Endothelial cell of umbilical vein (primary cell): ENCODE measurements at regions not wholly inside any gene's neighbourhood (a gene's known extent, or its start where the extent isn't known, plus 50 kb on each side); places are given as distances from the start of the nearest gene placed in this dataset.

Source experiments
- BruUV-seq: library from RNA; stranded (reverse); fragments of 400-500 nt; replicated peaks from 2 replicates; lab custom pipeline; 2021; lab: Mats Ljungman, UMichigan
- CTCF ChIA-PET: fragments of 300-600, 350-600 bp; sonication (Branson Sonifier 250); formaldehyde crosslinking; loops from one replicate; lab custom pipeline; 2021; ENCODE audit warnings: antibody characterized with exemption, inconsistent platforms; lab: Charles Lee
- POLR2A ChIA-PET: fragments of 300-600, 350-600 bp; sonication (Branson Sonifier 250); formaldehyde crosslinking; loops from one replicate; lab custom pipeline; 2021; ENCODE audit warnings: antibody characterized with exemption, inconsistent platforms; lab: Charles Lee
- DNase-seq: peaks from one replicate; pipeline ENCODE4 v3.0.0-alpha.2; 2011; ENCODE audit warnings: low read depth, low spot score
- FAIRE-seq: peaks from 2 replicates; lab custom pipeline; 2011; peaks lifted over from hg19 to GRCh38; lab: Jason Lieb, UNC
- H2AFZ ChIP-seq: 2 replicates; pipeline ENCODE4 v1.6.0; 2012; ENCODE audit warnings: low read depth, low read length, control low read depth, inconsistent platforms
- H3K27ac ChIP-seq: 2 replicates; pipeline ENCODE4 v1.5.1; 2011; ENCODE audit warnings: low read depth, mild to moderate bottlenecking, control low read depth, low read length, moderate library complexity; ENCODE audit not compliant: insufficient read depth
- H3K27me3 ChIP-seq, 2 experiments: 2 replicates each; pipeline versions ENCODE4 v1.6.0 to v1.6.1; 2011; ENCODE audit warnings: low read length in 2 of 2, mixed read lengths in 1 of 2; ENCODE audit not compliant: control insufficient read depth in 2 of 2, insufficient read depth in 2 of 2
- H3K36me3 ChIP-seq, 2 experiments: 2 replicates in 1 of 2; 3 replicates in 1 of 2; pipeline ENCODE4 v1.5.1; 2011; ENCODE audit warnings: low read length in 2 of 2, mild to moderate bottlenecking in 1 of 2, moderate library complexity in 1 of 2; ENCODE audit not compliant: control insufficient read depth in 2 of 2, insufficient read depth in 2 of 2; ENCODE audit errors: extremely low read depth in 1 of 2
- H3K4me1 ChIP-seq: 3 replicates; pipeline ENCODE4 v1.5.1; 2011; ENCODE audit warnings: mild to moderate bottlenecking, low read length; ENCODE audit not compliant: control insufficient read depth, insufficient read depth; ENCODE audit errors: extremely low read depth
- H3K4me2 ChIP-seq: 2 replicates; pipeline ENCODE4 v1.6.1; 2011; ENCODE audit warnings: low read length, control low read depth, mixed read lengths; ENCODE audit not compliant: insufficient read depth
- H3K4me3 ChIP-seq, 3 experiments: fragments of 200-600 bp in 1 of 3; sonication (generic), shearing (Covaris generic) in 1 of 3; replicated peaks in 1 of 3; 2 replicates each; pipeline ENCODE4 v1.5.1; 2011 to 2016; ENCODE audit warnings: control low read depth in 3 of 3, low read length in 3 of 3, mild to moderate bottlenecking in 2 of 3, inconsistent platforms in 1 of 3, low read depth in 1 of 3, moderate library complexity in 1 of 3; ENCODE audit not compliant: insufficient read depth in 1 of 3
- H3K79me2 ChIP-seq: 2 replicates; pipeline ENCODE4 v1.6.0; 2012; ENCODE audit warnings: low read length, inconsistent platforms; ENCODE audit not compliant: control insufficient read depth, insufficient read depth
- H3K9ac ChIP-seq: replicated peaks from 2 replicates; pipeline ENCODE3; 2011; ENCODE audit warnings: low read length, control low read depth; ENCODE audit not compliant: insufficient read depth; ENCODE audit errors: extremely low read depth
- H3K9me1 ChIP-seq: replicated peaks from 3 replicates; pipeline ENCODE4 v1.6.0; 2011; ENCODE audit warnings: mild to moderate bottlenecking, low read length; ENCODE audit not compliant: control insufficient read depth, insufficient read depth; ENCODE audit errors: extremely low read depth
- H3K9me3 ChIP-seq: replicated peaks from 2 replicates; pipeline ENCODE4 v1.5.1; 2012; ENCODE audit warnings: low read length, inconsistent platforms; ENCODE audit not compliant: control insufficient read depth, insufficient read depth
- H4K20me1 ChIP-seq: replicated peaks from 2 replicates; pipeline ENCODE3; 2011; ENCODE audit warnings: mild to moderate bottlenecking, low read length; ENCODE audit not compliant: control insufficient read depth, insufficient read depth; ENCODE audit errors: extremely low read depth
- CTCF ChIP-seq, 2 donors: IDR thresholded peaks; 1 replicate in 1 of 2; 2 replicates in 1 of 2; pipeline ENCODE4 v1.5.1; 2011; ENCODE audit warnings: low read length in 2 of 2, mild to moderate bottlenecking in 2 of 2, moderate library complexity in 2 of 2, control low read depth in 1 of 2, inconsistent platforms in 1 of 2, low read depth in 1 of 2; ENCODE audit not compliant: insufficient read depth in 1 of 2; ENCODE audit errors: extremely low read depth in 1 of 2
- EZH2 ChIP-seq: IDR thresholded peaks from 2 replicates; pipeline ENCODE4 v1.6.1; 2012; ENCODE audit warnings: borderline replicate concordance, low read depth, mild to moderate bottlenecking, moderate library complexity, low read length, inconsistent platforms; ENCODE audit not compliant: severe bottlenecking
- FOS ChIP-seq: IDR thresholded peaks from 2 replicates; pipeline ENCODE4 v1.6.1; 2011; ENCODE audit warnings: mild to moderate bottlenecking, low read length, moderate library complexity, borderline replicate concordance; ENCODE audit not compliant: insufficient read depth
- GATA2 ChIP-seq: IDR thresholded peaks from 2 replicates; pipeline ENCODE4 v1.7.0; 2011; ENCODE audit warnings: low read depth, mild to moderate bottlenecking, moderate library complexity, mixed read lengths, low read length; ENCODE audit not compliant: insufficient read length, insufficient read depth
- JUN ChIP-seq: IDR thresholded peaks from 2 replicates; pipeline ENCODE4 v1.6.1; 2011; ENCODE audit warnings: borderline replicate concordance, low read depth; ENCODE audit not compliant: insufficient read length, insufficient read depth
- MAX ChIP-seq: IDR thresholded peaks from 2 replicates; pipeline ENCODE4 v1.6.1; 2011; ENCODE audit not compliant: insufficient read depth, insufficient read length
- MYC ChIP-seq: IDR thresholded peaks from one replicate; pipeline ENCODE4 v1.6.1; 2011; ENCODE audit warnings: mild to moderate bottlenecking, low read depth, low read length
- POLR2A ChIP-seq: IDR thresholded peaks from 2 replicates; pipeline ENCODE4 v1.6.1; 2012; ENCODE audit warnings: low read depth, mild to moderate bottlenecking, control low read depth, low read length
- POLR2AphosphoS5 ChIP-seq: IDR thresholded peaks from 2 replicates; pipeline ENCODE4 v1.6.1; 2012; ENCODE audit warnings: low read depth, mild to moderate bottlenecking, control low read depth, low read length, moderate library complexity; ENCODE audit not compliant: insufficient read depth
- dilution Hi-C: fragments of 300-500 bp; cut with MboI; formaldehyde crosslinking; loops from one replicate; pipeline ENCODE4 v1.15.0; 2019; ENCODE audit warnings: low sequenced_read_pairs; ENCODE audit not compliant: extremely low pct_ligation_motif_present
- intact Hi-C: fragments of 100-400 bp; cut with micrococcal nuclease; formaldehyde crosslinking; loops from one replicate; pipeline ENCODE4 v1.10.0; 2022

- Histone ChIP-seq H3K27ac (peak overlapping the region; percentile 21), H3K4me2 (peak overlapping the region; percentile 12), H3K36me3 (no peaks in the 10 kb centered on the region), H4K20me1 (no peaks in the 10 kb centered on the region), H3K27me3 (no peaks in the 10 kb centered on the region), H2AFZ (no peak overlapping the region), H3K4me1 (peaks cover 30% of the 10 kb centered on the region), H3K9me3 (no peaks in the 10 kb centered on the region), H3K9ac (no peak overlapping the region), H3K9me1 (no peaks in the 10 kb centered on the region), H3K4me3 (no peak overlapping the region), H3K79me2 (no peaks in the 10 kb centered on the region)
- TSS peak; percentile 40 for BruUV-seq
- POLR2A ChIA-PET, result no interaction called here
- dilution Hi-C loops, result no loop called here
- intact Hi-C loops, result loop anchor here (1.0 to 5.0 kb wide), 6 partner anchors 28 to 398 kb away; partner anchors contain the start of gene CDKN2B
- FAIRE-seq (no peak), DNase-seq (no peak)
- TF ChIP-seq CTCF (IDR thresholded peaks at IDR 0.05; ENCODE audit: extremely low read depth in 1 of 2, insufficient read depth in 1 of 2, low read depth in 1 of 2, low read length in 2 of 2) (no peak), POLR2A (no peak), EZH2 (no peak), MYC (no peak), GATA2 (no peak), JUN (no peak), MAX (no peak), POLR2AphosphoS5 (no peak), FOS (no peak)
- CTCF ChIA-PET, result interaction anchor here (1.8 to 2.9 kb wide), 2 partner anchors 18 to 203 kb away, joined by 17 to 20 read pairs; partner anchors contain the start of gene CDKN2B
These were observed 201.8 kb upstream of the CDKN2B start for GRCh38 chr9:22210936-22211335.
